WERI-Rb-1 (cell line): ENCODE measurements at regions not wholly inside any gene's neighbourhood (a gene's known extent, or its start where the extent isn't known, plus 50 kb on each side); places are given as distances from the start of the nearest gene placed in this dataset.

ENCODE experiments used
- DNase-seq: peaks from one replicate; pipeline ENCODE4 v3.0.0-alpha.2; 2020
- H3K27ac ChIP-seq: fragments of 250-450 bp; sonication (Bioruptor Pico); 2 replicates; pipeline ENCODE4 v1.5.1; 2020; ENCODE audit warnings: mild to moderate bottlenecking, moderate library complexity
- H3K27me3 ChIP-seq: fragments of 250-450 bp; sonication (Bioruptor Pico); 2 replicates; pipeline ENCODE4 v1.5.1; 2021; ENCODE audit warnings: mild to moderate bottlenecking, low read depth, moderate library complexity; ENCODE audit not compliant: insufficient read depth, severe bottlenecking
- H3K36me3 ChIP-seq: fragments of 250-450 bp; sonication (Bioruptor Pico); 2 replicates; pipeline ENCODE4 v1.5.1; 2020; ENCODE audit warnings: mild to moderate bottlenecking, moderate library complexity
- H3K4me3 ChIP-seq: 2 replicates; pipeline ENCODE4 v1.5.1; 2011; ENCODE audit warnings: low read depth, mild to moderate bottlenecking, control low read depth, low read length
- H3K9me3 ChIP-seq: fragments of 250-450 bp; sonication (Bioruptor Pico); 2 replicates; pipeline ENCODE4 v1.5.1; 2021; ENCODE audit warnings: mild to moderate bottlenecking, moderate library complexity; ENCODE audit not compliant: severe bottlenecking
- CTCF ChIP-seq: IDR thresholded peaks from 2 replicates; pipeline ENCODE4 v1.5.1; 2011; ENCODE audit warnings: low read depth, mild to moderate bottlenecking, control low read depth, inconsistent platforms, low read length

GRCh38 chr6:50978380-50979170 lies 159.9 kb downstream of the TFAP2B start:
- no peak for TF ChIP-seq CTCF
- H3K27me3 ChIP-seq, result no peaks in the 10 kb centered on the region
- DNase-seq, result no peak

GRCh38 chr6:50979171-50979525 lies 160.5 kb downstream of the TFAP2B start:
- Histone ChIP-seq H3K27me3 (no peaks in the 10 kb centered on the region), H3K9me3 (peaks cover 2% of the 10 kb centered on the region), H3K36me3 (no peaks in the 10 kb centered on the region), H3K27ac (no peak overlapping the region), H3K4me3 (no peak overlapping the region)
- no peak for DNase-seq
- no peak for TF ChIP-seq CTCF

More at GRCh38 chr6:50978380-50979170, 159.9 kb downstream of the TFAP2B start:
- Histone ChIP-seq H3K4me3 (no peak overlapping the region), H3K9me3 (no peaks in the 10 kb centered on the region), H3K36me3 (no peaks in the 10 kb centered on the region), H3K27ac (no peak overlapping the region)

- no peak for DNase-seq
- Histone ChIP-seq H3K36me3 (no peaks in the 10 kb centered on the region), H3K9me3 (peaks cover 2% of the 10 kb centered on the region), H3K27me3 (no peaks in the 10 kb centered on the region), H3K4me3 (no peak overlapping the region), H3K27ac (no peak overlapping the region)
- no peak for TF ChIP-seq CTCF
These were observed 165.5 kb downstream of the TFAP2B start for GRCh38 chr6:50984135-50984534.

- Histone ChIP-seq H3K36me3 (no peaks in the 10 kb centered on the region), H3K27me3 (no peaks in the 10 kb centered on the region), H3K4me3 (no peak overlapping the region), H3K27ac (no peak overlapping the region), H3K9me3 (peaks cover 2% of the 10 kb centered on the region)
- no peak for DNase-seq
- TF ChIP-seq CTCF, result no peak
These were observed 167.6 kb downstream of the TFAP2B start for GRCh38 chr6:50986319-50986718.

GRCh38 chr6:50989123-50989522 lies 170.5 kb downstream of the TFAP2B start:
- Histone ChIP-seq H3K36me3 (no peaks in the 10 kb centered on the region), H3K4me3 (no peak overlapping the region), H3K9me3 (peaks cover under 1% of the 10 kb centered on the region), H3K27me3 (no peaks in the 10 kb centered on the region), H3K27ac (no peak overlapping the region)
- no peak for TF ChIP-seq CTCF
- DNase-seq, result no peak
